NCI-H526 (cell line): ENCODE measurements at regions not wholly inside any gene's neighbourhood (a gene's known extent, or its start where the extent isn't known, plus 50 kb on each side); places are given as distances from the start of the nearest gene placed in this dataset.

Experiments
- DNase-seq, 2 experiments: peaks; one replicate each; lab custom pipeline; 2025; lab: John Stamatoyannopoulos, UW

GRCh38 chr7:1359681-1360485 lies 99.4 kb downstream of the MICALL2 start:
- DNase-seq: no peak

- no peak for DNase-seq
Observed at GRCh38 chr7:1360521-1360971, 98.7 kb downstream of the MICALL2 start.

- DNase-seq: no peak
Observed at GRCh38 chr7:1361016-1361755, 98.1 kb downstream of the MICALL2 start.

- DNase-seq: no peak
Observed at GRCh38 chr7:1361756-1362125, 97.5 kb downstream of the MICALL2 start.

- DNase-seq: no peak
Observed at GRCh38 chr7:1362301-1362700, 97.0 kb downstream of the MICALL2 start.

- no peak for DNase-seq
Observed at GRCh38 chr7:1364068-1364905, 95.0 kb downstream of the MICALL2 start.

GRCh38 chr7:1364906-1365570 lies 94.2 kb downstream of the MICALL2 start:
- DNase-seq: no peak

- no peak for DNase-seq
Observed at GRCh38 chr7:1365846-1366245, 93.4 kb downstream of the MICALL2 start.

GRCh38 chr7:1366801-1367405 lies 92.4 kb downstream of the MICALL2 start:
- DNase-seq: no peak

GRCh38 chr7:1367501-1368183 lies 91.6 kb downstream of the MICALL2 start:
- DNase-seq: no peak

- no peak for DNase-seq
Observed at GRCh38 chr7:1368184-1368681, 91.0 kb downstream of the MICALL2 start.

- peak; percentile 9 to 81 for DNase-seq
Observed at GRCh38 chr7:1368682-1369571, 90.3 kb downstream of the MICALL2 start.

- no peak for DNase-seq
Observed at GRCh38 chr7:1369916-1370657, 89.2 kb downstream of the MICALL2 start.

- no peak for DNase-seq
Observed at GRCh38 chr7:1370738-1371137, 88.5 kb downstream of the MICALL2 start.

- no peak for DNase-seq
Observed at GRCh38 chr7:1372063-1372462, 87.2 kb downstream of the MICALL2 start.

GRCh38 chr7:1372671-1373379 lies 86.4 kb downstream of the MICALL2 start:
- no peak for DNase-seq

GRCh38 chr7:1377111-1377909 lies 82.0 kb downstream of the MICALL2 start:
- no peak for DNase-seq
